ENCODE measurements at regions not wholly inside any gene's neighbourhood (a gene's known extent, or its start where the extent isn't known, plus 50 kb on each side); places are given as distances from the start of the nearest gene placed in this dataset.

DNA sequence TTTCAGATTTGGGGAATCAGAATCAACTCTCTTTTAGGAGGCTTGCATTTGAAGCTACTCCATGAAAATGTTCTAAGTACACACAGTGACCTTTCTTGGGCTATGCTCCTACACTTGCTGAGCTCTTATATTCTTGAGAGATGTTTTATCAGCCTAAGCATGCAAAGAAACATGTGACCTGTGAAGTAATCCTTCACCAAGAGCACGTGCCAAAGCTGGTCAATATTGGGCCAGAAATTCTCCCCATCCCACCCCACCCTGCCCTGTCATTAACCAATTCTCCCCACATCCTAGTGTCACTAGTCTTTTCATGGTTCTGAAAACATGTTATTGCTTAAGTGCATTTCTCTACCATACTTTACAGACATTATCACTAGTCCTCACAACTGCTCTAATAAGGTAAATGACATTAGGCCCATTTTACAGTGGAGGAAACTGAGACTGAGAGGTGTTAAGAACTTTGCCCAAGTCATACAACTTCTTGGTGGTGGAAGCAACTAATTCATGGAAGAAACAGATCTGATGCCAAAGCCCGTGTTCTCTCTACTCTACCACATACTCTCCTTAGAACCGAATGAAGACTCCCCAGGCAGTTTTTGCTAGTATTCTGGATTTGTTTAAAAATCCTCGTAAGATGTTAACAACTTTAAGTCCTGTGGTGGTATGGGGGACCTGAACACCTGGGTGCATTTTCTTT is 200.6 kb downstream of the PTEN start:
- Histone ChIP-seq H3K36me3 (no peaks in the 10 kb centered on the region), H3K4me3 (no peak overlapping the region), H3K4me1 (peaks cover 53% of the 10 kb centered on the region), H3K9me3 (replicated peaks) (no peaks in the 10 kb centered on the region), H3K27me3 (ENCODE audit: low read depth) (no peaks in the 10 kb centered on the region), H3K27ac (replicated peaks) (peak overlapping the region; percentile 54)
- TF ChIP-seq, protein P1, sequence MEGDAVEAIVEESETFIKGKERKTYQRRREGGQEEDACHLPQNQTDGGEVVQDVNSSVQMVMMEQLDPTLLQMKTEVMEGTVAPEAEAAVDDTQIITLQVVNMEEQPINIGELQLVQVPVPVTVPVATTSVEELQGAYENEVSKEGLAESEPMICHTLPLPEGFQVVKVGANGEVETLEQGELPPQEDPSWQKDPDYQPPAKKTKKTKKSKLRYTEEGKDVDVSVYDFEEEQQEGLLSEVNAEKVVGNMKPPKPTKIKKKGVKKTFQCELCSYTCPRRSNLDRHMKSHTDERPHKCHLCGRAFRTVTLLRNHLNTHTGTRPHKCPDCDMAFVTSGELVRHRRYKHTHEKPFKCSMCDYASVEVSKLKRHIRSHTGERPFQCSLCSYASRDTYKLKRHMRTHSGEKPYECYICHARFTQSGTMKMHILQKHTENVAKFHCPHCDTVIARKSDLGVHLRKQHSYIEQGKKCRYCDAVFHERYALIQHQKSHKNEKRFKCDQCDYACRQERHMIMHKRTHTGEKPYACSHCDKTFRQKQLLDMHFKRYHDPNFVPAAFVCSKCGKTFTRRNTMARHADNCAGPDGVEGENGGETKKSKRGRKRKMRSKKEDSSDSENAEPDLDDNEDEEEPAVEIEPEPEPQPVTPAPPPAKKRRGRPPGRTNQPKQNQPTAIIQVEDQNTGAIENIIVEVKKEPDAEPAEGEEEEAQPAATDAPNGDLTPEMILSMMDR (IDR thresholded peaks at IDR 0.05; ENCODE audit: borderline replicate concordance): no peak
- intact Hi-C loops (cut with micrococcal nuclease): no loop called here
- DNase-seq: no peak

DNA sequence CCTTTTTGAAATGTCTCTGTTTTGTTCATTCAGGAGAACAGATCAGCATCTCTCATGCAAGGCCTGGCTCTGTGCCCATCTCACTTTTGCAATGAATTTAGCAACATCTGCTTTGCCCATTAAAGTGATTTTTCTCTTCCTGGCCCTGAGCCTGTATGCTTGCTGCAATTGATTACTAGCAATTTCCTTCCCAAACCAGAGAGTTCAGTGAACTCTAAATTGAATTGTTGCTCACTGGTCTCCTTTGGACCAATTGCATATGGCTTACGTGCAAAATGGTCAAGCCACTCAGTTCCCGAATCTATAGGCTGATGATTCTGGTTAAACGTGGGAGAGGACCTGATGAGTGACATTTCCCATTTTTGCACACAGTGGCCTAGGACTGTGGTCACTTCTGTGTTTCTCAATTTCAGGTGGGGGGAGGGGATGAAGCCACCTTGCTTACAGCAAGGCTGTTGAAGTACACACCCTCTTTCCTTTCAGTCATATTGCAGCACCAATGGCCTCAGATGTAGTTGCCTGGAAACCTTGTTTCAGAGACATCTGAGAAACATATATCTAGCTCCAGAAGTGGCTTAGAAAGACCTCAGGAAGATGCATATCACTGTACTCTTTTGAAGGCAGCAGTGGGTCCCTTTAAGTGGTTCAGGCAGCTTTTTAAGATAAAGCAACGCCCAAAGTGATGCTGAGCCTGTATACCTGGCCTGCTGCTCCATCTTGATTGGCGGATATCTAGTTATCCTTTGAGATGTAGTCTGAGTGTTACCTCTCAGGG is 201.4 kb downstream of the PTEN start:
- peak overlapping the region; percentile 54 for H3K27ac ChIP-seq (replicated peaks)
- H3K4me1 ChIP-seq: peaks cover 53% of the 10 kb centered on the region
- H3K36me3 ChIP-seq: no peaks in the 10 kb centered on the region
- no peak overlapping the region for H3K4me3 ChIP-seq
- H3K9me3 ChIP-seq (replicated peaks): no peaks in the 10 kb centered on the region
- intact Hi-C loops (cut with micrococcal nuclease): no loop called here
- peak; percentile 71 for DNase-seq
- TF ChIP-seq, protein P1 (IDR thresholded peaks at IDR 0.05; ENCODE audit: borderline replicate concordance): no peak
- H3K27me3 ChIP-seq (ENCODE audit: low read depth): no peaks in the 10 kb centered on the region

DNA sequence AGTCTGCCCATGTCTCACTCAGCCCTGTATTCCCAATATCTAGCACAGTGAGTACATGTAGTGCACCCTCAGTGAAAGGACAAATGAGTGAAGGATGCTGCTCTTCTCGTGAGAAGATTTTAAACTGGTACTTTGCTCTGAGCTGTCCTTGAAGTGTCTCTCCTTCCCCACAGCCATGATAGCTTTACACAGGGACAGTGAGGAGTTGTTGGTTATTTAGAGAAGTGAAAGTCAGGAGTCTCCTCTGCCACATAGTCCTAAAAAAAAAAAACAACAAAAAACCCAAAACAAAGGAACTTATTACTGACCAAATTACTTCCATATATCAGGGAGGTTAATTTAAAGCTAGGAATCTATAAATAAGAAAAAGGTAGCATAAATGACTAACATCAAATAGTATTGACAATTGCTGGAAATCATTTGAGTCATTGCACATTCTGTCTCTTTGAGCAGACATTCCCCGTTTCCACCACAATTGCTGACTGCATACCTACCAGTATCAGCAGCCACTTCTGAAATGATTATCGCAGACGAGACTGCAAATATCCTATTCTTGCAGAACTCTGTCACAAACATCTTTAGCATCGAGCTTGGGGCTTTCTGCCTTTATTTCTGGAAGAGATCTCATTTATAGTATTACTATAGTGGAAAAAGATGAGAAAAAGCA is 202.1 kb downstream of the PTEN start:
- intact Hi-C loops (cut with micrococcal nuclease): no loop called here
- no peak overlapping the region for H3K4me3 ChIP-seq
- H3K36me3 ChIP-seq: no peaks in the 10 kb centered on the region
- H3K27ac ChIP-seq (replicated peaks): peak overlapping the region; percentile 54
- H3K4me1 ChIP-seq: peaks cover 53% of the 10 kb centered on the region
- H3K9me3 ChIP-seq (replicated peaks): no peaks in the 10 kb centered on the region
- TF ChIP-seq, protein P1 (IDR thresholded peaks at IDR 0.05; ENCODE audit: borderline replicate concordance): no peak
- DNase-seq: no peak
- no peaks in the 10 kb centered on the region for H3K27me3 ChIP-seq (ENCODE audit: low read depth)

DNA sequence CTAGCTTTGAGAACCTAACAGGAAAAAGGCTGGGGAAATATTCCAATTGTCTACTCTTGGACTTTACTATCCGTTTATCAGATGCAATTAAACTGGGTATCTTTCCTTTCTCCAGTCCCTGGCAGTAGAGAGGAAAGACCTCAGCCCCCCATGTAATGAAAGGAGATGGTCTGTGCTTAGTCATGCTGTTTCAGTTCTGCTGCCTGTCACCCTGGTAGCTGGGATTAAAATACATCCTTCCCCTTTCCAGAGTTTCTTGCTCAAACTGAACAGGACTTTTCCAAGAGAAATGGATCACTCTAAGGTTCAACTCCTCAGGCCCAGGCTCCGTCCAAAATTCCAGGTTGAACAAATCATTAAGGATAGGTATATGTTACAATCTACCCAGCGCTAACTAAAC is 202.9 kb downstream of the PTEN start:
- no peak for DNase-seq
- Histone ChIP-seq H3K36me3 (no peaks in the 10 kb centered on the region), H3K9me3 (replicated peaks) (no peaks in the 10 kb centered on the region), H3K27me3 (ENCODE audit: low read depth) (no peaks in the 10 kb centered on the region), H3K4me1 (peaks cover 53% of the 10 kb centered on the region), H3K27ac (replicated peaks) (peak overlapping the region; percentile 54), H3K4me3 (no peak overlapping the region)
- intact Hi-C loops (cut with micrococcal nuclease): no loop called here
- TF ChIP-seq, protein P1 (IDR thresholded peaks at IDR 0.05; ENCODE audit: borderline replicate concordance): no peak

DNA sequence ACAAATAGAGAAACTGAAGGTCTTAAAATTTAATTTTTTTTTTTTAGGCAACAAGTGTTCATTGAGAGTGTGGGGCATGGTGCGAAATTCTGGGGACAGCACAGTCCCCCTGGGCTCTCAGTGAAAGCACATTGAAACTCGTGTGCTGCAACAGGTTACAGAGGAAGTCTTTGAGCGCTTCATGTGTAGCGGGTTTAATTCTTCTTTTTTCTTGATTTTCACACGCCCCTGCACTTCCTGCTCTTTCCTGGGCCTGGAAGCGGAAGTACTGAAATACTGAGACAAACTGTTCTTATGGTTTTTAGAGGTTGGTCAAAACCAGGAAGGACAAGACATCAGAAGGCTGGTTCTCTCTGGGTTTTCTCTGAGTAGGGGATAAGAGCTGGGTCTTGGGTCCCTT is 203.5 kb downstream of the PTEN start:
- TF ChIP-seq, protein P1 (IDR thresholded peaks at IDR 0.05; ENCODE audit: borderline replicate concordance): no peak
- intact Hi-C loops (cut with micrococcal nuclease): no loop called here
- no peak overlapping the region for H3K4me3 ChIP-seq

More for the DNA sequence above, 203.5 kb downstream of the PTEN start:
- Histone ChIP-seq H3K27me3 (ENCODE audit: low read depth) (no peaks in the 10 kb centered on the region), H3K4me1 (peaks cover 53% of the 10 kb centered on the region), H3K36me3 (no peaks in the 10 kb centered on the region), H3K27ac (replicated peaks) (peak overlapping the region; percentile 54), H3K9me3 (replicated peaks) (no peaks in the 10 kb centered on the region)
- no peak for DNase-seq
